H1 (cell line): ENCODE measurements at regions not wholly inside any gene's neighbourhood (a gene's known extent, or its start where the extent isn't known, plus 50 kb on each side); places are given as distances from the start of the nearest gene placed in this dataset.

Source experiments
- CHD2 ChIP-seq: IDR thresholded peaks from 2 replicates; pipeline ENCODE4 v1.6.1; 2012; ENCODE audit warnings: low read length, improper control_type of control experiment
- CTCF ChIP-seq, 3 experiments: IDR thresholded peaks; 1 replicate in 2 of 3; 2 replicates in 1 of 3; pipeline versions ENCODE4 v1.5.1 to v1.6.1; 2011; ENCODE audit warnings: low read length in 3 of 3, mild to moderate bottlenecking in 3 of 3, inconsistent platforms in 2 of 3, low read depth in 1 of 3, moderate library complexity in 1 of 3; ENCODE audit not compliant: insufficient read depth in 1 of 3; ENCODE audit errors: control extremely low read depth in 1 of 3
- EGR1 ChIP-seq: IDR thresholded peaks from 2 replicates; pipeline ENCODE4 v1.6.1; 2011; ENCODE audit warnings: low read depth, low read length, borderline replicate concordance
- JUND ChIP-seq: IDR thresholded peaks from 2 replicates; pipeline ENCODE4 v1.6.1; 2011; ENCODE audit warnings: mild to moderate bottlenecking, improper control_type of control experiment, low read length
- POU5F1 ChIP-seq: IDR thresholded peaks from 2 replicates; pipeline ENCODE4 v1.6.1; 2011; ENCODE audit warnings: low read depth, mild to moderate bottlenecking, low read length, moderate library complexity
- RBBP5 ChIP-seq: IDR thresholded peaks from 2 replicates; pipeline ENCODE4 v1.7.1; 2012; ENCODE audit warnings: low read depth, mild to moderate bottlenecking, inconsistent platforms, low read length, moderate library complexity, borderline replicate concordance
- RFX5 ChIP-seq: IDR thresholded peaks from 2 replicates; pipeline ENCODE4 v1.6.1; 2011; ENCODE audit warnings: low read depth, low read length, improper control_type of control experiment, borderline replicate concordance
- SUZ12 ChIP-seq: fragments of 200-600 bp; sonication (generic); IDR thresholded peaks from 2 replicates; pipeline ENCODE4 v1.6.1; 2012; ENCODE audit warnings: mild to moderate bottlenecking, inconsistent platforms, low read length, moderate library complexity, mixed read lengths
- TAF1 ChIP-seq: IDR thresholded peaks from 2 replicates; pipeline ENCODE4 v1.6.1; 2011; ENCODE audit warnings: mild to moderate bottlenecking, low read depth, low read length
- YY1 ChIP-seq: IDR thresholded peaks from 2 replicates; pipeline ENCODE4 v1.6.1; 2011; ENCODE audit warnings: low read depth, mild to moderate bottlenecking, low read length

- TF ChIP-seq CTCF (IDR thresholded peaks at IDR 0.05; ENCODE audit: control extremely low read depth in 1 of 3, insufficient read depth in 1 of 3, low read depth in 1 of 3, low read length in 3 of 3): no peak
- no peak for TF ChIP-seq YY1
- no peak for TF ChIP-seq RFX5
- no peak for TF ChIP-seq RBBP5
- TF ChIP-seq POU5F1: no peak
- no peak for TF ChIP-seq EGR1
- TF ChIP-seq JUND: no peak
- no peak for TF ChIP-seq SUZ12
- no peak for TF ChIP-seq TAF1
- TF ChIP-seq CHD2: no peak
Measured at GRCh38 chr10:9596368-9596920, 1421.2 kb upstream of the CELF2 start.
